Fibroblast of skin of left biceps (primary cell): ENCODE measurements at regions not wholly inside any gene's neighbourhood (a gene's known extent, or its start where the extent isn't known, plus 50 kb on each side); places are given as distances from the start of the nearest gene placed in this dataset.
"Not testable (repeated sequence)": the region's sequence is repeated elsewhere in the genome, so short reads cannot be mapped to it uniquely, and the experiment has no call there.

Source experiments
- DNase-seq, 2 experiments: peaks; one replicate each; pipeline ENCODE4 v3.0.0-alpha.2; 2013; ENCODE audit warnings: low read depth in 2 of 2

GRCh38 chr6:14217728-14218518 lies 100.4 kb downstream of the CD83 start:
- DNase-seq, result no peak

DNA sequence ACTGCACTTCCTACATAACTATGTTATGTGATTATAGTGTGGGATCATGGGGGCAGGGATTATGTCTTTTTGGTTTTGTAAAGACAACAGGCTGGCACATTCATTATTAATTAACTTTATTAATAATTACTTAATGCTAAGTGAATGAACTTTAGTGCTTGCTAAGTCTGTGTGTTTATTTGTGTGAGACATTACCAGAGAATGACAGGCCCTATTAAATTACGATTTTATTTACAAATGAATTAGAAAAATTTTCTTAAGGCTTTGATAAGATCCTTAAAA lies 100.9 kb downstream of the CD83 start:
- DNase-seq, result no peak

DNA sequence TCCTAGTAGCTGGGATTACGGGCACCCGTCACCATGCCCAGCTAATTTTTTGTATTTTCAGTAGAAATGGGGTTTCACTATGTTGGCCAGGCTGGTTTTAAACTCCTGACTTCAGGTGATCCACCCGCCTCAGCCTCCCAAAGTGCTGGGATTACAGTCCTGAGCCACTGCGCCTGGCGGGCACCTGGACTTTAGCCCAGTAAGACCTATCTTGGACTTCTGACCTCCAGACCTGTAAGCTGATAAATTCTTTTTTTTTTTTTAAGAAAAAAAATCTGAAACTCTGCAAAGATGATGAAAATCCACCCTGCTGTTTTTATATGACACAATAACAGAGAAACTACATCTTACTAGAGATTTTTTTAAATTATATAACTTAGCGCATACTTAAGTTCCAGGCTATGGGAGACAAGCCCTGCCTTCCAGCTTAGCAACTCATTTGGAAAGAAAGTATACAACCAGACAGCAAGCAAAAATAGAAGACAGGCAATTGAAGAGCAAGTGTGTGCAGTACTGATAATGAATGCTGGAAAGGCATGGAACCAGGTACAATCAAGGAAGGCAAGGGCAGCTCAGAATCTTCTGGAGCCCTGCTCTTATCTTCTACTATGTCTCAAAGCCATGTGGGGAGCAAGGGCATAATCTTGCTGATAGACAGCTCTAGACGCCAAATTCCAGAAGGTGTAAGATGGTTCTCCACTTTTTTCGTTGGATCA lies 104.2 kb downstream of the CD83 start:
- no peak for DNase-seq

- no peak for DNase-seq
These were observed 105.4 kb downstream of the CD83 start for GRCh38 chr6:14222956-14223355.

DNA sequence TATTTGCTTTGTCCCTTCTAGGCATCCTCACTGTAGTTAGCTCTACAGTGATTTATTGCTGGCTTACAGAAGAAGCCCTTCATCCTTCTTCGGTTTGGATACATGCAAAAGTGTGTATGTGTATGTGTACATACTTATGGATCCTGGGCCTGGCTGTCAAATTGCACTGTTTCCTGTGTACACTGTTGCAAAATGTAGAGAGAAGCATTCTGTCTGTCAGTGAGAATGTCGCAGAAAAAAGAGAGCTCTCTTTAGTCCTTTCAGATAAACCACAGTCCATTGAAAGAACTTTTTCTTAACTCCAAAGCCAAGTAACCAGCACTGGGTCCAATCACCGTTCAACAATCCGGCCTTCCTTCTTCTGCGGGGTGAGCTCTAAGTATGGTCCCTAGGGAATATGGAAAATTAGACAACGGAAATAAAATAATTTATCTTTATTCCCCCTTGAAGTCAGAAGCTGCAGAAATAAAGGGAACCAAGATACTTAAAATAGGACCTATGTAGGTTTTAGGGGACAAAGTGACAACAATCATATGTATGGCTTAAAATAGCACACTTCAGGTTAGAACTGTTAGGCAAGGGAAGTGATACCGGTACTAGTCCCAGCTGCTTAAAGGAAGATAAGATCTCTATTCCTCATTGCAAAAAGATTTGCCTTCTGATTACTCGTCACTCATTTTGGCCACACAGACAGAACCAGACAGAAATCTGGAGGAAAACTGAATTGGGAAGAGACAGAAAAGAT lies 107.0 kb downstream of the CD83 start:
- DNase-seq, result no peak

DNA sequence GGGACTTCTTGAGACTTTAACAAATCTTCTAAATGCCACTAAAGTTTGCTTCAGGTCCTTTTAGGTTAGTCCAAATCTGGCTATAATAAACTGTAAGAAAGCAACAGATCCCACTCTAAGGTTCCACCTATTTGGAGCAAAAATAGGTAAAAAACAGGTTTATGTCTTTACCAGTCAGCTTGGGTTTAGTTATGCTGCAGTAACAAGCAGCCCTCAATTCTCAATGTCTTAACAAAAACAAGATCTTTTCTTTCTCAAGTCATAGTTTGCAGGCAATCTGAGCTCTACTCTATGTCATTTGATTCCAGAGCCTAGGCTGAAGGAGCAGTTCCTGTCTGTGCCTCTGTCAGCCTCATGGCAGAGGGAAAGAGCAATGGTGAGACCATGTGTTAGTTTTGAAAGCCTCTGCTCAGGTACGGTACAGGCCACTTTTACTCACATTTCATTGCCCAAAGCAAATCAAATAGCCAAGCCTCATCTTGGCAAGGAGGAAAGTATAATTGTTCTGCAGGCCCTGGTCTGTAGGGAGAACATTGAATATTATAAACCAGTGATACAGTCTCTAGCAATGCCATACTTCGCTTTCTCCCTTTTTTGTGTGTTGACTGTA lies 108.6 kb downstream of the CD83 start:
- no peak for DNase-seq

- peak; percentile 41 to 47 for DNase-seq
These were observed 111.0 kb downstream of the CD83 start for GRCh38 chr6:14228571-14228970.

GRCh38 chr6:14231071-14231483 lies 113.5 kb downstream of the CD83 start:
- no peak for DNase-seq

DNA sequence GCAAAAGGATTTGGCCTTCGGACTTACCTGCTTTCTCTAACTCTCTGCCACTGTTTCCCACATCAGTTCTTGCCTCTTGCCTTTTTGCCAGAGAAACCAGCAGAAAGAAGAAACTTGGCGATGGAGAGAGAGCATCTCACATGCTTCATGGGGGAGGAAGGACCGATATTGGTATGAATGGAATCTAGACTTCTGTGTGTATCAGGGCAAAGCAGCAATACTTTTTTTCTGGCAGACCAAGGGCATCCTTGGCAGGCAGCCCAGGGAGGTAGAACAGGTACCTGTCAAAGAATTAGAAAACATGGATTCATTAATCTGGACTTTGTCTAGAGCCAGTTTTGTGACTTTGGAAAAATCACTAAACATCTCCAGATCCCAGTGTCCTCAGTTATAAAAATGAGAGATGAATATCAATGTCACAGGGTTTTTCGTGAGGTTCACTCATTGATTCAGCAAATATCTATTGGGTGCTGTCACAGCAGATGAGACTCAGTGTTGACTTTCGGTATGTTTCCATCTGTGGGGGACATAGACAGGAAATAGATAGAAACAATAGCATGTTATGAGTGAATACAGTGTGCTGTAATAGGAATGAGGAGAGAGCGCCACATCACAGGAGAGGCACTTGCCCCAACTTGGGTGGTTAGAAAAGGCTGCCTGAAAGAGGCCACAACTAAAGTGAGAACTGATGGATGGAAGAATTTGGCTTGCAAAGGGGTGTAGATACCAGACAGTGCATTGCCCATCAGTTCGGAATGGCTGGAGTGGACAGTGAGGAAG lies 114.1 kb downstream of the CD83 start:
- DNase-seq, result no peak

DNA sequence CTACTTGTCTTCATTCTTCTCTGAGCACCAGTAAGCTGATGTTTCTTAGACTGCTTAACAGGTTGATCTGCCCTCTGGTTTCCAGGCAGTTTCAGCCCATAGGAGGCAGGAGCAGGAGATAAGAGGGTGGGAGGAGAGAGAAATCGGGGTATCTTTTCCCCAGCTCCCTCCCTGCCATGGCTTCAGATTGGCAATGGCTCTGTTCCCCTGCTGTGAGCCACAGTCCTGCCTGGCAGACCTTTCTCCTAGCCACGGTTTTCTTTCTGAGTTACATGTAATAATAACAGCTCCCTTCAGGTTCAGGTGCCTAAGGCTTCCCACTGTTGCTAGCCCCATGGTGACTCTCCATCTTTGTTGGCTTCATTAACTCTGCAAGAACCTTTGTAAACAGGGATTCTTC lies 115.3 kb downstream of the CD83 start:
- no peak for DNase-seq

DNA sequence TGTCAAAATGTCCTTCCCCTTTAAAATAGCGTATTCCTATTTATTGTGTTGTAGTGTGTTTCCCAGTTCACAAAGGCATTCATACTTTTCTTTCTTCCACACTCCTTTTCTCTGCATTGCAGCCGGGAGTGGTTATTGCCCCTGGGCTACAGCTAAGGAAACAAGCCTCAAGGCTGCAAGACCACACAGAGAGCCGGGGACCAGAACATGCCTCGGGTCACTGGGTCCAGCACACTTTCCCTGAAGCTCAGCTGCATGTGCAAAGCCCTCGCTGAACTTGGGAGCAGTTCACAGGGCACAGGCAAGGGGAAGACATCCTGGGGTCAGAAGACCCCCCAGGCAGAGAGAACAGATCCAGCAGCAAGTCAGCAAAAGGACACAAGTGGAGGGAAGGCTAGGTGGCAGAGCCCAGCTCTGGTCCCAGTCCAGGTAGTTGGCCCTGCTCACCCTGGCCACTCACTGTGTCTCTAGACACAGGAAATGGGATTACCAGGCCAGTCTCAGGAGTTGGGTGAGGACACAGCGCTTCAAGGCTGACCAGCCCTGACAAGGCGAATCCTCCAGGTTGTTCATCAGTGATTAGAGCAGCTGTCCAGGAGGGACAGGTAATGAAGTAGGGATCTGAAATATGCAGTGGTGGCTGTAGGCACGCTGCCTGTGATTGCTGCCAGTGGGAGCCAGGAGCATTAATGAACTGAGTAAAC lies 118.2 kb downstream of the CD83 start:
- DNase-seq, result no peak

- DNase-seq, result no peak
These were observed 121.5 kb downstream of the CD83 start for GRCh38 chr6:14239097-14239496.

DNA sequence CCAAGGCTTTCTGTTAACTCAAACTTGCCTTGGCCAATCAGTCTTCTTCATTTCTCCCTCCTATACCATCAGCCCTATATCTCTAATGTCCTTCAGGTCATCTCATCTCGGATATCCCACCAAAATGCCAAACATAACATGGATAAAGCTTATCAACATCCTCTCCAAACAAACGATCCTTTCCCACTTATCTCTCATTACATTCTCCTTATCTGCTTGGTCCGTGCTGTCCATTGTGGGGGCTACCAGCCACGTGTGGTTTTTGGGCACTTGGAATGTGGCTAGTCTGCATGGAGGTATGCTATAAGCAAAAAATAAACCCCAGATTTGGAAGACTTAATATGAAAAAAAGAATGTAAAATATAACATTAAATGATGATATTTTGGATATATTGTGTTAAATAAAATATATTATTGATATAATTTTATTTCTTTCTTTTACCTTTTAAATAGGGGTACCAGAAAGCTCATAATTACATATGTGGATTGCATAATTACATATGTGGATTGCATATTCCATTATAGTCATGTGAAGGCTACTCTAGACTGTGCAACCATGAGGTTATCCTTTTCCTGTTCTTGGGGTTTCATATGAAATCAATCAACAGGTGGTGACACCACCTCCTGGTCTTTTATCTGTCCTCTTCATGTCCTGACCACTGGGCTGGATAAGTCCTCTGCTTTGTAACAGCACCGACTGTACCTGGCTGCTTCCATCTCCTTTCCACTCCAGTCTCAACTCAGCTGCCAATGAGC lies 123.0 kb downstream of the CD83 start:
- no peak for DNase-seq

DNA sequence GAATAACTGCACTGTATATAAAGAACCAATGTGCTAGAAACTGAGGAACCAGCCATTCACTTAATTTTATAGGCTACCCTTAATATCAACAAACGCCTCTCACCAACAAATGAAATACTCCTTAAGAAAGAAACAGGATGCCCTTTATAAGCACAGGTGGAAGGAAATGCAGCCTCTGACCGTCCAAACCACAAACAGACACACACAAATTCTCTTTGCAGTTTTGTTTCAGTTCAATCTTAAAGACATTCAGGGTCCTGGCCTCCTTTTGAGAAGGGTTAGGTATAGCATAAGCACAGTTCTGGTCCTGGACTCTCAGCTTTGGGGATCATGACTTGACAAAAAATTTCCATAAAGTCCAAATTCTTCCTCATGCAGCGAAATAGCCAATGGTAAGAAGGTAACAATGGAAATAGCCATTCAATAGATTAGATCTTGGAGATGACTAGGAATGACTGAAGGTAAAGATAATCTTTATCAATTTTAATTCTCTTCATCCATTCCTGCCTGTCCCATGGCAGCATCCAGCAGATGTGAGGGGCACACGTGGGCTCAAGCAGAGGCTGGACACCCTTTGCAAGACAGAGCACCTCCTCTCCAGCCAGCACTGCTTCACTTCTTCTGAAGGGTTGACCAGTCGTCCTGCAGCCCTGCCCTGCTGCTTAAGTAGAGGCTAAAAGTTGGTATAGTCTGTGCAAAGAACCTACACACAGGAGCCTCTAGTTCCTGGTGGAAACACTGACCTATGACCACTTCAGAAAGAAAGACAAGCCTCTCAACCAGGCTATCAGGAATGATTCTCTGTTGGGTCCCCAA lies 123.9 kb downstream of the CD83 start:
- no peak for DNase-seq

DNA sequence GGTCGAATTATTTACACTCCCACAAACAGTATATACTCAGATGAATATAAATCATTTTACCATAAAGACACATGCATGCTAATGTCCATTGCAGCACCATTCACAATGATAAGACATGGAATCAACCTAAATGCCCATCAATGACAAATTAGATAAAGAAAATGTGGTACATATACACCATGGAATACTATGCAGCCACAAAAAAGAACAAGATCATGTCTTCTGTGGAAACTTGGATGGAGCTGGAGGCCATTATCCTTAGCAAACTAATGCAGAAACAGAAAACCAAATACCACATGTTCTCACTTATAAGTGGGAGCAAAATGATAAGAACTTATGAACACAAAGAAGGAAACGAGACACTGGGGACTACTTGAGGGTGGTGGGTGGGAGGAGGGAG lies 125.3 kb downstream of the CD83 start:
- DNase-seq, result not testable (repeated sequence)

DNA sequence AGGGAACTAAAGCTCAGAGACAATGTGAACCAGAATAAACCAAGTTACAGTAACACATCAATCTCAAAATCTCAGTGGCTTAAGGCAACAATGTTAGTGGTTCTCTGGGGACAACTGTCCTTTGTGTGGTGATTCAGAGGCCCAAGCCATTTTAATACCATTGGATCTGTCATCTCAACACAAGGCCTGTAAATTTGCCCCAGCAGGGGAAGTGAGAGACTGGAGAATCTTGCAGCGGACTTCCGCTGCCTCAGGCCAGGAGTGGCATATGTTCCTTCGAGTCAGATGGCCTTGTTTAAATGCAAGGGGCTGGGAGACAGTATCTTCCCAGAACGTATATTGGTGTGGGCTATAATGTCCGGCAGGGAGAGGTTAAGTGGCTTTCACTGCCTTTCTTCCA lies 126.0 kb downstream of the CD83 start:
- DNase-seq, result no peak

GRCh38 chr6:14246876-14247275 lies 129.3 kb downstream of the CD83 start:
- no peak for DNase-seq

GRCh38 chr6:14250573-14250972 lies 133.0 kb downstream of the CD83 start:
- DNase-seq, result no peak

DNA sequence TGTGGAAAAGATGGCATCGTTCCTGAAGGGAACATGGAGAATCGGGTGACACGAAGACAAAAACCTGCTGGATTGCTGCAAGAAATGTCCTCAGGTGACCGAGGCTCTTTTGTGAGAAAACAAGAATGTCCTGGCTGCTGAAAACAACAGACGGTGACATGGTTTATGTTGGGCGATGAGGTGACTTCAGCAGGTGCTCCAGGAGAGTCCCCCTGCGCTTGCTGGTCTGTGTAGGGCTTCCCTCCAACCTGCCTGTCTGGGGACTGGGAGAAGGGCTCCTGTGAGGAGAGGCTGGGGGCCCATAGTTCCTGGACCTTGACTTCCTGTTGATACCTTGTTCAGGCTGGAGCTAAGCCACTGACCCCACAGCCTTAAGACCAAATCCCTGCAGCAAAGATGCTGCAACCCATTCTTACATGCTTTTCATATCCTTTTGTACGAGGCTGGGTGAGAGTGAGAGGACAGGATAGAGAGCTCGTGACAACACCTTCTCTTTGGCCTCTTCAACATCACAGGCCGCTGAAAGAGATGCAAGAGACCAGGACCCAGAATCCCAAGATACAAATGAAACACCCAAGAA lies 134.8 kb downstream of the CD83 start:
- no peak for DNase-seq
